Thyroid gland (tissue), 4 donors: ENCODE measurements at regions not wholly inside any gene's neighbourhood (a gene's known extent, or its start where the extent isn't known, plus 50 kb on each side); places are given as distances from the start of the nearest gene placed in this dataset.

ENCODE experiments used
- POLR2A ChIP-seq, 2 donors: fragments of 450-650 bp; IDR thresholded peaks; one replicate each; pipeline ENCODE4 v1.6.1; 2017; ENCODE audit warnings: antibody characterized with exemption in 2 of 2, mild to moderate bottlenecking in 2 of 2, moderate library complexity in 1 of 2
- TF ChIP-seq, protein P1 (sequence below), 6 experiments: fragments of 200-600 bp in 3 of 6; fragments of 450-650 bp in 3 of 6; sonication (generic) in 3 of 6; IDR thresholded peaks; one replicate each; pipeline ENCODE4 v1.5.1; 2016 to 2019; ENCODE audit warnings: antibody characterized with exemption in 6 of 6, mild to moderate bottlenecking in 2 of 6, inconsistent platforms in 1 of 6, moderate library complexity in 1 of 6

DNA sequence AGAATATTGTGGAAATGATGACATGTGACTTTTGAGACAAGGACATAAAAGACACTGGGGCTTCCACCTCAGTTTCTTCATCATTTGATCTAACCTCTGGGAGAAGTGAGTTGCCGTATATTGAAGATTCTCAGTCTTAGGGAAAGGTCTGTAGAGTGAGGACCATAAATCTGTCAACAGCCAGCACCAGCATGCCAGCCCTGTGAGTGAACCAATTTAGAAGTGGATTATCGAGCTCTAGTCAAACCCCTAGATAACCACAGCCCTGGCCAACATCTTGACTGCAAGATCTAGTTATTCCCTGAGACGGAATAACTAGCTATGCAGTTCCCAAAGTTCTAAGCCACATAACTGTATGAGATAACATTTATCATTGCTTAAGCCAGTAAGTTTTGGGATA, 108.8 kb upstream of the PTPRR start:
- TF ChIP-seq, protein P1, sequence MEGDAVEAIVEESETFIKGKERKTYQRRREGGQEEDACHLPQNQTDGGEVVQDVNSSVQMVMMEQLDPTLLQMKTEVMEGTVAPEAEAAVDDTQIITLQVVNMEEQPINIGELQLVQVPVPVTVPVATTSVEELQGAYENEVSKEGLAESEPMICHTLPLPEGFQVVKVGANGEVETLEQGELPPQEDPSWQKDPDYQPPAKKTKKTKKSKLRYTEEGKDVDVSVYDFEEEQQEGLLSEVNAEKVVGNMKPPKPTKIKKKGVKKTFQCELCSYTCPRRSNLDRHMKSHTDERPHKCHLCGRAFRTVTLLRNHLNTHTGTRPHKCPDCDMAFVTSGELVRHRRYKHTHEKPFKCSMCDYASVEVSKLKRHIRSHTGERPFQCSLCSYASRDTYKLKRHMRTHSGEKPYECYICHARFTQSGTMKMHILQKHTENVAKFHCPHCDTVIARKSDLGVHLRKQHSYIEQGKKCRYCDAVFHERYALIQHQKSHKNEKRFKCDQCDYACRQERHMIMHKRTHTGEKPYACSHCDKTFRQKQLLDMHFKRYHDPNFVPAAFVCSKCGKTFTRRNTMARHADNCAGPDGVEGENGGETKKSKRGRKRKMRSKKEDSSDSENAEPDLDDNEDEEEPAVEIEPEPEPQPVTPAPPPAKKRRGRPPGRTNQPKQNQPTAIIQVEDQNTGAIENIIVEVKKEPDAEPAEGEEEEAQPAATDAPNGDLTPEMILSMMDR (IDR thresholded peaks at IDR 0.05): no peak
- no peak for TF ChIP-seq POLR2A (IDR thresholded peaks at IDR 0.05)
